HG03520 (cell line): ENCODE measurements at regions not wholly inside any gene's neighbourhood (a gene's known extent, or its start where the extent isn't known, plus 50 kb on each side); places are given as distances from the start of the nearest gene placed in this dataset.

ENCODE experiments used
- ATAC-seq: cut with Tn5 transposase; IDR thresholded peaks from one replicate; pipeline ENCODE4 v1.9.1; 2021; ENCODE audit warnings: mild to moderate bottlenecking, moderate library complexity; ENCODE audit not compliant: unreplicated experiment

DNA sequence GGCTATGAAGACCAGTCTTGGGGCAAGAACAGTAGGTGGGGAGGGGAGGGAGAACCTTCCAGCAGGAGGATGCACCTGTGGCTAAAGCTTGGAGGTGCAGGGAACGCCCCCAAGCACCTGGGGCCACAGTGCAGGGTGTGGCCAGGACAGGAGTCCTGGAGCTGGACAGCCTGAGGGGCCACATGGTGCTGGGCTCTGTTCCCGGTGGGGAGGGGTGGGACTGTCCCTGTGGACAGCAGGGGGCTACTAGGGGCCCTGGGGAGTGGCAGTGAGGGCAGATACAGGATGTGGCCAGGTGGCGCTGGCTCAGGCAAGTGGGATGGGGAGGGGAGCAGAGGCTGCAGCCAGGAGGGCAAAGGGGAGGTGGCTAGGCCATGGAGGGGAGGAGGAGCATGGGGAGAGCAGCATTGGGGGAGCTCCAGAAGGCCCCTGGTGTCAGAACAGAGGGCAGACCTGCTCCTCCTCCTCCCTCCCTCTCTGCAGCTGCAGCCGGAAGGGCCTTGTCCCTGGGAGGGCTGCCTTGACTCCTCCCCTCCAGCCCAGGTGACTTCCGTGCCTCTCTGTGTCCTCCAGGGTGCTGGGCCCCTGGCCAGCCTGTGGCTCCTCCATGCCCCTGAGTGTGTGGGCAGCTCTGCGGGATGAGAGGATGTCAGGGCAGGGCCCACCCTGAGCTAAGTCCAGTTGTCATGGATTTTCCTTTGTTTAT is 68.4 kb upstream of the DLK1 start:
- ATAC-seq: no peak

GRCh38 chr14:100659345-100660001 is 67.2 kb upstream of the DLK1 start:
- no peak for ATAC-seq

GRCh38 chr14:100660498-100660881 is 66.2 kb upstream of the DLK1 start:
- ATAC-seq: no peak

DNA sequence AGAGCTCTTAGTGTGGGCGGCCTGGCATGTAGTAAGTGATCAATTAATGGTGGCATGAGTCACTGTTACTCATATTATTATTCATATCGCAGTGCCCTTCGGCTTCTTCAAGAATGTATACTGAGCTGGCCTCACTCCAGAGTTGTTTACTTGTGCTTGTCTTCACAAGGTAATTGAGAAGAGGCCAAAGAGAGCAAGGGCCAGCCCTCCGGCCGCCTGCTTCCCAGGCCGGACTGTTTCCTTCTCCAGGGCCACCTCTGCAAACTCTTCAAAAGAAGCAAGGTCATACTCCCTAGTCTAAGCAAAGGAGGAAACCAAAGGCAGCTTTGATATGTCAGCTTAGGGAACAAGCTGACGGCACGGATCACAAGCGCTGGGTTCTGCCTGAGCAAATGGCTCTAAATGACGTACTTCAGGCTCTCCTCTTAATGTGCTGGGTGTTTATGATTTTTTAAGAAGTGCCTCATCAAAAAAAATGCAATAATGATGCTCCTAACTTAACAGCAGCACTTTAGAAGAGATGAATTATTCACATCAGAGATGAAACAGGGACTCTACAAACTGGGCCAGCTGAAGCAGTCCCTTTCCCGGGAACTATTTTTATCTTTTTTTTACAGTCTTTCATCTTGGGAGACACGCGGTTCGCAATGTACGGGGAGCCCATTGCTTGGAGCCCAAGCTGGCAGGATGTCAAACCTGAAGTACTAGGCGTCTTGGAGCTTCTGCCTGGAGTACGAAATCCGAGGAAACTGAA is 65.6 kb upstream of the DLK1 start:
- ATAC-seq: no peak

DNA sequence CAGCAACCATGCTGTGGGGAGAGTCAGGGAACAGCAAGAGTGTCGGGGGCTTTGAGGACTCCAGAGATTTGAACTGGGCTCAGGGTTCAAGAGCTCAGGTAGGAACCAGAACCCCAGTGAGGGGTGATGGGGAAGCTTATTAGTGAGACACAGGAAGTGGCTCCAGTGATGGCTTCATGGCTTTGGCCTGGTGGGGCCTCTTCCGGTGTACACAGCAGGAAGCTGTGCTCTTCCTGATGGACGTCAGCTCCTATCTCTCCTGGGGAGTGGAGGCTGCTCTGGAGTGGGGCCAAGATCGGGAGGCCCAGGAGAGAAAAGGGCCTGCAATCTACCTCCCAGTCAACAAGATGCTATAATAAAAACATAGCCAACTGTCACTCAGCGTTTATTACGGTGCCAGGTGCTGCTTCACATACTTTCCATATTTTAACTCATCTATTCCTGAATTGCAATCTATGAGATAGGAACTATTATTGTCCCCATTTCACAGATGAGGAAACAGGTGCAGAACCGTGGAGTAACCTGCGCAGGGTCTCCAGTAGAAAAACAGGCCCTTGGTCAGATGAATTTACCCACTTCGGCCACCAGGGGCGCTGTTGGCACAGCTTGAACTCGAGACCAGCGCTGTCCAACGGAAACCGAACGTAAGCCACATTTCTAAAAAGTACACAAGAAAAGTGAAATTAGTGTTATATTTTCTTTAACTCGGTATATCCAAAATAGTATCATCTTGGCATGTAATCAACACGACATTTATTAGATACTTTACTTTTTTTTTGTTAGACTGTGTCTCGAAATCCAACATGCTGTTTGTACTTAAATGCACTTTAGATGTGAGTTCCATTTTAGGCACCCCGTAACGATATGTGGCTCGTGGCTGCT is 63.6 kb upstream of the DLK1 start:
- ATAC-seq: no peak

GRCh38 chr14:100663761-100664052 is 63.0 kb upstream of the DLK1 start:
- ATAC-seq: no peak

GRCh38 chr14:100664231-100664630 is 62.5 kb upstream of the DLK1 start:
- no peak for ATAC-seq

- no peak for ATAC-seq
Observed at GRCh38 chr14:100664841-100665510, 61.7 kb upstream of the DLK1 start.

GRCh38 chr14:100665511-100666032 is 61.1 kb upstream of the DLK1 start:
- no peak for ATAC-seq

GRCh38 chr14:100666403-100666802 is 60.3 kb upstream of the DLK1 start:
- no peak for ATAC-seq

DNA sequence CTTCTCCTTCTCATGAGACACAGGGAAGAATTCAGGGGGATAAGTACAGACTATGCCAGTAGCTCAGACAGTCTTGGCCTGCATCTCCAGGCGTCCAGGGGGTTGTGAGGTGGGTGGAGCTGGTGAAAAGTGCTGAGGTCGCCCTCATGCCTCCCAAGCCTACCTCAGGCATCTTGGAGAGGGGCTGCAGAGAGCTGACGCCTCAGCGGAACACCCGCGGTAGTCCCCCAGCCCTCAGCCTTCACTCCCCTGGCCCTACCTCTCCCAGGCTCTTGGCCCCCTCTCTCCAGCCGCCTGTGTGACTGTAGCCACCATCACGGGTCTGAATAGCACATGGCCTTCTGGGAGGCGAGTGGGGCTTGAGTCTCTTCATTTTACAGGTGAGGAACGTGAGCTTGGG is 59.8 kb upstream of the DLK1 start:
- no peak for ATAC-seq

DNA sequence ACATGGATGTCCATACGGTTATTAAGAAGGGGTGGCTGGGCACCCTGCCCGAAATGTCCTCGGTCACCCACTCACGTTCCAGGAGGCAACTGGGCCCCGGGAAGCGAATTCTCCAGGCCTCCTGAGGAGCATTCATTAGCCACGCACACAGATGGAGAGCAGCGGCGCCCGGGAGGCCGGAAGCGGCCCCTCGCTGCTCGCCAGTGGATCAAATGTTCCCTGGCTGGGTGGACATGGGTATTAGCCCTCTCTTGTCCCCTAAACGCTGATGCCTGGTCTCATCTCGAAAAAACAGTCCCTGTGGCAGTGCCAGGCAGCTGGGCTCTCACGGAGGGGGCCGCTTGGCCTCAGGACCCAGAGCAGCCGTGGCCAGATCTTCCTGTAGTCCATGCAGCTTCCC is 59.0 kb upstream of the DLK1 start:
- no peak for ATAC-seq

DNA sequence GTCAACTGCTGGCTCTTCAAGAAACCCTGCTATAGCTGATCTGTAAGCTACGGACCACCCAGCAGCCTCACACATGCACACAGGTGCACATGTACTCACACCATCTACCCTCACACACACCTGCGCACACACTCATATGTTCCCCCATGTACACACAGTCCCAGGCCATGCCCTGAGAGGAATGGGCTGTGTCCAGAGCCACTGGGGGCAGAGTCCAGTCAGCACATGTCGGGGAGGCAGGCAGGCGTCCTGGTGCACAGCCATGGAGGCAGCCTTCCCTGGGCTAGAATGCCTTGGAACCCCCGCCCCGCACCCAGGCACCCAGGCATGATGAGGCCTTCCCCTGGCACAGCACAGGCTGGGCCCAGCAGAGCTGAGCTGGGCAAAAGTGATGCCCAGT is 58.3 kb upstream of the DLK1 start:
- ATAC-seq: no peak

- no peak for ATAC-seq
Observed at GRCh38 chr14:100669011-100669412, 57.7 kb upstream of the DLK1 start.

GRCh38 chr14:100669468-100669867 is 57.2 kb upstream of the DLK1 start:
- ATAC-seq: no peak

- no peak for ATAC-seq
Observed at GRCh38 chr14:100670017-100670752, 56.5 kb upstream of the DLK1 start.

DNA sequence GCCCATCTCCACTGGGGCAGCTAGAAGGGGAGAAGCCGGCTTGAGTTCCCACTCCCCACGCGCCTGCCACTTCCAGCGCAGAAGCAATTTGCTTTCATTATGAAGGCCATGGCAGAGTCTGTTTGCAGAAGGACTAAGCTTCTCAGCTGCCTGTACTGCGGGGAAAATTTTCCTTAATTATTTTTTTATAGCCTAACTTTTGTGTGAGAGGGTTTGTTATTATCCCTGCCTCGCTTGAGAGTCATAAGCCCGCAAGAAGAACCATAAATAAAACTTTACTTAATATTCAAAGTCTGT is 56.0 kb upstream of the DLK1 start:
- no peak for ATAC-seq

- no peak for ATAC-seq
Observed at GRCh38 chr14:100671386-100671901, 55.2 kb upstream of the DLK1 start.

DNA sequence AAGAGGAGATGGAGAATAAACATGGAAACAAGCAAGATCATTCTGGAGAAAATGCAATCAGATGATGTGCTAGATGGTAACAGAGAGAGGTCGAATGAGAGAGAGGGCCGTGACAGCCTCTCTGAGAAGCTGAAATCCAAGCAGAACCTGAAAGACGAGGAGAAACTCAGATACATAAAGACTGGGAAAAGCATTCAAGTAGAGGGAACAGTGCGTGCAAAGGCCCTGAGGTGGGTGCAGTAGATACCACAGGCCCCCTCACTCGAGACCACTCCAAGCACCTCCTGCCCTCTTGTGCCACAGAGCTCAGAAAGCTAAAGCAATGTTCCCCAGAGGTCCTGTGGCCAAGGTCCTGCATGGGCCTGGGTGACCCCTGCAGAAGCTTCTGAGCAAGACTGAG is 54.8 kb upstream of the DLK1 start:
- ATAC-seq: no peak
